ENCODE measurements at regions not wholly inside any gene's neighbourhood (a gene's known extent, or its start where the extent isn't known, plus 50 kb on each side); places are given as distances from the start of the nearest gene placed in this dataset.
"Not testable (repeated sequence)": the region's sequence is repeated elsewhere in the genome, so short reads cannot be mapped to it uniquely, and the experiment has no call there.

- not testable (repeated sequence) for TF ChIP-seq CTCF, POLR2A, POLR2AphosphoS5 (IDR thresholded peaks at IDR 0.05)
These were observed 82.0 kb upstream of the DLX6 start for GRCh38 chr7:96923345-96923744.

Data from breast epithelium (tissue), 3 donors.